SK-N-DZ (cell line): ENCODE measurements at regions not wholly inside any gene's neighbourhood (a gene's known extent, or its start where the extent isn't known, plus 50 kb on each side); places are given as distances from the start of the nearest gene placed in this dataset.
A peak's percentile ranks its signal among the peaks of the same experiment; 100 is the strongest.
"Not testable (repeated sequence)": the region's sequence is repeated elsewhere in the genome, so short reads cannot be mapped to it uniquely, and the experiment has no call there.

Experiments
- DNase-seq: peaks from one replicate; pipeline ENCODE4 v3.0.0-alpha.2; 2015; ENCODE audit warnings: low spot score

- DNase-seq, result no peak
These were observed 974.9 kb downstream of the RPA4 start for GRCh38 chrX:97858592-97858991.

GRCh38 chrX:97860226-97860625 lies 976.5 kb downstream of the RPA4 start:
- no peak for DNase-seq

DNA sequence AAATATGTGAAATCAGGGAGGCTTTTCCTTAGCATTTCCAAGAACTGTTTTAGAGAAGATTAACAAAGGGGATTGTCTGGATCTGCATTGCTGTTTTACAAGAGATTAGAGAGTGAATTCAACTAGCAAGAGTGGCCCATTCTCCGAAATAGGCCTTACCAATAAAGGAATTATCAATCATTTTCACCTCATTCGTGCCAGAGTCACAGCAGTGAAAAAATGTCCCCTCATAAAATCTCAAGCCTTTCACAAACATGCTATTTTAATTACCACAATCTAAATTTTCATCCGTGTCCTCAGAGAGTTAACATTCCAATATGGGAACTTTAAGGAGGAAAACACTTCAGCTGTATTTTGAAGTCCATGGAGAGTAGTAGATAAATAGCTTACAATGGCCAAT lies 979.6 kb downstream of the RPA4 start:
- DNase-seq, result no peak

GRCh38 chrX:97867266-97867665 lies 983.6 kb downstream of the RPA4 start:
- DNase-seq, result no peak

DNA sequence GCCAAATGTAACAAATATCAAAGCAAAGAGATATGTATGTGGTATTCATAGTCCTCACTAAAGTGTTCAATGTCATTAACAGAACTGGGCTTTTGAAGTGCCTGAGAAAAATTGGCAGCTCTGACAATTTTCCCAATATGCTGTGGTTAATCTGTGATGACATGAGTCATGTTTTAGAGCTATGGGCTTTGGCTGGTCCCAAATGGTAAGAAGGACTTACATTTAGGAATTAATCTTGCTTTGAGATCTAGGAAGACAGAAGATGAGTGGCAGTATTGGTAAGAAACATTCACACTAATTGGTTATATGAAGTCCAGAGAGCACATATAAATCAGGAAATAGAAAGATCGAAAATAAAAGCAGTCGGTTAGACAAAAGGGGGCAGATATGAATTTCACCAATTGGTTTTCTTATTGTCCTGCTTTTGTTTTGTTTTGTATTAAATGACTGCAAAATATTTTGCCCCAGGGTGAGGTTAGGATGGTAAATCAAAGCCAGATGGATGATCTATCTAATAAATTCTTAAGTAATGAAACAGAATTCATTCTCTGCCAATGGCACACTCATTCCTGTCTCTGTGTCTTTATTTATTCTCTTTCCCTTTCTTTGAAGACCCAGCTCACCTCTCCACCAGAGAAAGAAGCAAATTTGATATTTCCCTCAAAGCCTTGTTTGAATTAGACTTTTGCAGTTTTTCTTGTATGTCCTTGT lies 993.1 kb downstream of the RPA4 start:
- peak; percentile 36 for DNase-seq

GRCh38 chrX:97882306-97882705 lies 998.6 kb downstream of the RPA4 start:
- peak; percentile 39 for DNase-seq

DNA sequence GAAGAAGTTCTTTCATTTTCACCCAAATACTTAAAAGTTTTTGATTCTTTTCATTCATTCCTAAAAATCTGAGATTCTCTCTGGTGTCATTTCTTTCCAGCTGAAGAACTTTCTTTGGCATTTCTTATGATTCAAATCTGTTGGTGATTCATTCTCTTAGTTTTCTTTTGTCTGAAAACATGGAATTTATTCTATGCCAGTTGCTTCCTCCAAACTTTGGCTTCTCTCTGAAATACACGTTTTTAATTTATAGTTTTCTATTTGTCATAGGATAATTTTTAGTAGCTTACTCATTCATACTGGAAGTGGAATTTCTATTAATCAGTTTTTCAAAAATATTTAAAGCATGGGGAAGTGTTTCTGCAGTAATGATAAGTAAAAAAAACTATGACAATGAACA lies 1012.0 kb downstream of the RPA4 start:
- no peak for DNase-seq

GRCh38 chrX:97897998-97898397 lies 1014.3 kb downstream of the RPA4 start:
- DNase-seq, result no peak

DNA sequence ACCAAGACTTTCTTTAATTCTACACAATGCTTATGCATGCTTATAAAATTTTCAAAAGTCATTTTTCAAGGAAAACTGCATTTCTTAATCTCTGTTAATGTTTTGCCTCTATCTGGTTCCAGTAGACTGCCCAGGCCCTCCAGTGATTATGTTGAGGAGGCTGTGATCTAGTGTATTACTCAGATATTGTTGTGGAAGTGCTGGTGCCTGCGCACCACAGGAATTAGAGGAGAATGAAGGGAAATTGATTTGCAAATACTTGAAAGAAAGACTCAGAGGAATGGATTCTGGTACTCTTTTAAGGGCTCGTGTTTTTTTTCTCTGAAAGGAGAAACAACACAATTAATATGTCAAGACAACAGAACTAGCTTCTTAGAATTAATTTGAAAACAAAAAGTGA lies 1015.1 kb downstream of the RPA4 start:
- DNase-seq, result no peak

GRCh38 chrX:97907791-97908190 lies 1024.1 kb downstream of the RPA4 start:
- no peak for DNase-seq

- no peak for DNase-seq
These were observed 1025.5 kb downstream of the RPA4 start for GRCh38 chrX:97909245-97909644.

DNA sequence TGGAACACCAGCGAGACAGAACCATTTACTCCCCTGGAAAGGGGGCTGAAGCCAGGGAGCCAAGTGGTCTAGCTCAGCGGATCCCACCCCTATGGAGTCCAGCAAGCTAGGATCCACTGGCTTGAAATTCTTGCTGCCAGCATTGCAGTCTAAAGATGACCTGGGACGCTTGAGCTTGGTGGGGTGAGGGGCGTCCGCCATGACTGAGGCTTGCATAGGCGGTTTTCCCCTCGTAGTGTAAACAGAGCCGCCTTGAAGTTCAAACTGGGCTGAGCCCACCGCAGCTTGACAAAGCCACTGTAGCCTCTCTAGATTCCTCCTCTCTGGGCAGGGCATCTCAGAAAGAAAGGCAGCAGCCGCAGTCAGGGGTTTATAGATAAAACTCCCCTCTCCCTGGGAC lies 1031.7 kb downstream of the RPA4 start:
- DNase-seq, result not testable (repeated sequence)

GRCh38 chrX:97921223-97921622 lies 1037.5 kb downstream of the RPA4 start:
- DNase-seq, result not testable (repeated sequence)

GRCh38 chrX:97931586-97931985 lies 1047.9 kb downstream of the RPA4 start:
- no peak for DNase-seq

DNA sequence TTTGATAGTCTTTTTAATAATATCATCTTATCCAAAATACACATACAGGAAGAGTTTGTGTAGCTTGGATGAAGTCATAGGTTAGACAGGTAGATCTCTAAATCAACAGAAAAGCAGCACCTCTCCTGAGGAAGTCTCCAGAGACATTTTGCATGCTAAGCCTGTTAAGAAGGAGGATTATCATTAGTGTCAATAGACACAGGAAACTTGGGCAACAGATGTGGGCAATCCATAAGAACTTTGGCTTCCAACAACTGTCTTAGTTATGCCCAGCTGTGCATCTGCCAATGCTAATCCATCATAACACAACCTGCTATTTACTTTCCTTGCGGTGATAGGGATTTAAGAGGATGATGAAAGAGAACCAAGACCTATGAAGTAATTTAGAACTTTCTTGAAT lies 1052.6 kb downstream of the RPA4 start:
- DNase-seq, result no peak

DNA sequence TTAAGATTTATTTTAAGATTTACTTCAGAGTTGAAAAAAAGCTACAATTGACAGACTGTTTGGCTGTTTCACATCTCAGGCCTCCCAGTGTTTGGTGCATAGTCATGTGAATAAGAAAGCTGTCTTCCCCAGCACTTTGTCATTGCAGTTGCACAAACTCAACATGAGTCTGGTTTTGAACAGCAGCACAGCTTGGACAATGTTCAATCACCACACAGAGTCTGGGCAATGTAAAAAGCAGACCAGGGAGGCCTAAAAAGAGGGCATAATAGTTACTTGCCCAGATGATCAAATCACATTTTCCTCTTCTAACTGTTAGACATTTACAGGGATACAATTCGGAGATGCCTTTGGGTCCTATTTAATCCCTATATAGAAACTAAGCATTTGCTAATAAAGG lies 1055.0 kb downstream of the RPA4 start:
- DNase-seq, result no peak

- no peak for DNase-seq
These were observed 1084.9 kb downstream of the RPA4 start for GRCh38 chrX:97968376-97969163.

DNA sequence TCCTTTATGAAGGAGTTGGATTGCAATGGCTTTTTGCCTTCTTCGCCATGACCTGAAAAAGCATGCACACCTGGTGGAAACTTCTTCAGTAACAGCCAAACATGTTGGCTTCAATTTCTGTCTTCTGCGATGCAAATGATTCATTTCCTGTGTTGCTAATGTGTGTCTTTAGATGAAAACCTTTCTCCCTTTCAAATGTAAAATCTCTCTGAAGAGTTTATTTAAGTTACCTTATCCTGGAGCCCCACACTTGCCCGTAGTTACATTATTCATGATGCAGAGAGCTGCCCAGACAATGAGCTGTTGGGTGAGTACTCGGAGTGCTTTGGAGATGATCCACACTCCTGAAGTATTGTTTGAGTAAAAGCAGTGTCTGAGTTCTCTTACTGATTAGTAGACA lies 1100.9 kb downstream of the RPA4 start:
- DNase-seq, result no peak

DNA sequence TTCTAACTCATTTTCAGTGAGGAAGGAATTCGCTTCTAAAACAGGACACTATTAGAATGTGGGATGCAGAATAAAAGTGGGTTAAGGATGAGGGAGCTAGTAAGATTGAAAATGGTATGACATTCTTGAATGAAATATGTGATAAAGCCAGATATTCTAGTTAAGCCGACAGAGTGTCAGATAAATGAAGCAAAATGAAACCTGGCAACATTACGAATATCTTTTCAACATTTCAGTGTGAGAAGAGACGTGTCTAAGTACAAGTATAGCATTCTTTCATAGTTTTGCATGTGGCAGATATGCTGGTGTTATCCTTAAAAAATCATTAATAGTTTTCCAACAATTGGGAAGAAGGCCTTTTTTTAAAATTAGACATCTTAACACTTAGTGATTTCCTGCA lies 1101.4 kb downstream of the RPA4 start:
- no peak for DNase-seq

GRCh38 chrX:97987979-97988378 lies 1104.3 kb downstream of the RPA4 start:
- DNase-seq, result no peak

GRCh38 chrX:97995834-97996233 lies 1112.1 kb downstream of the RPA4 start:
- no peak for DNase-seq

DNA sequence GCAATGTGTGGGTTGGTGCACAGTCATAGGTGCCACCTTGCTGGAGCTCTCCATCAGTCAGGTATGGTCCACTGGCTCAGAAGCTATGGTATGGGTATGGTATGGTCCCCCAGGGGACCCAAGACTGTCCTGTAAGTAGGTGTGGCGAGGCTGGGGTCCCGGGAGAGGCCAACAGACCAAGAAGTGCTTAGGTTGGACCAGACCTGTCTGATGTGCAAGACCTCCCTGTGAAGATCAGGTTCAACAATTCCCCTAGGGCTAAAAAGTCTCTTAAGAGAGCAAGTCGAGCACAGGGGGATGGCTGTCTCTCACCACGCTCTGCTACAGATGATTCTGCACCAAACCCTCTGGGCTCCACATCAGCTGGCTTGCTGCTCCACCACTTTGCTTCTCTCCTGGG lies 1145.0 kb downstream of the RPA4 start:
- DNase-seq, result no peak

- no peak for DNase-seq
These were observed 1146.2 kb downstream of the RPA4 start for GRCh38 chrX:98029861-98030260.
